ENCODE measurements at regions not wholly inside any gene's neighbourhood (a gene's known extent, or its start where the extent isn't known, plus 50 kb on each side); places are given as distances from the start of the nearest gene placed in this dataset.

DNA sequence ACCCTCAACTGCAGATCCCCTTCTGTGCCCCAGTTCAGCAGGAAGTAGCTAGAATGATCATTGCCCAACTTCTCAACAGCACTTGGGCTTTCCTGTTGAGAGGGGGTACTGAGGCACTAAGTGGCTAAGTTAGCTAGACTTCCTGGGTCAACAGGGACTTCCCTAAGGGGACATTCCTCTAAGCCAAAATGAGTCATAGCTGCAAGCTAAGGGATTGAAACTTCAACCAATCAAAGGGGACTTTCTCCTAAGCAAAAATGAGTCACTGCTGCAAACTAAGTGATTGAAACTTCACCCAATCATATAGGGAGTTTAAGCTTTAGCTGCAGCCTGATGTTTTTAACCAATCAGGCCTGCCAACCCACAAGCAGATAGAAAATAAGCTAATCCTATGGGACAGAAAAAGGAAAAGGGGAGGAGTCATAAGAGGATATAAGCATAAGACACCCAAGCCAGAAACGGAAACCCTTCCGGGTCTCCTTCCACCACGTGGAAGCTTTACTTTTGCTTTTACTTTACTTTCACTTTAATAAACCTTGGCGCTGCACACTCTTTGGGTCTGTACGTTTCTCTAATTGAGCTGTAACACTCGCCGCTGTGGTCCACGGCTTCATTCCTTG lies 659.0 kb upstream of the HS3ST5 start:
- DNase-seq (ENCODE audit: low read depth): no peak
- no peak for TF ChIP-seq CTCF (IDR thresholded peaks at IDR 0.05; ENCODE audit: insufficient read depth, low read depth, low read length)
- no peak overlapping the region for H3K4me3 ChIP-seq (ENCODE audit: low read depth, low read length)

GRCh38 chr6:115000736-115001135 lies 657.9 kb upstream of the HS3ST5 start:
- no peak for TF ChIP-seq CTCF (IDR thresholded peaks at IDR 0.05; ENCODE audit: insufficient read depth, low read depth, low read length)

GRCh38 chr6:114998492-114998891 lies 655.7 kb upstream of the HS3ST5 start:
- DNase-seq (ENCODE audit: low read depth): no peak
- no peak overlapping the region for H3K4me3 ChIP-seq (ENCODE audit: low read depth, low read length)
- TF ChIP-seq CTCF (IDR thresholded peaks at IDR 0.05; ENCODE audit: insufficient read depth, low read depth, low read length): no peak

More at GRCh38 chr6:115000736-115001135, 657.9 kb upstream of the HS3ST5 start:
- H3K4me3 ChIP-seq (ENCODE audit: low read depth, low read length): no peak overlapping the region
- DNase-seq (ENCODE audit: low read depth): no peak

DNA sequence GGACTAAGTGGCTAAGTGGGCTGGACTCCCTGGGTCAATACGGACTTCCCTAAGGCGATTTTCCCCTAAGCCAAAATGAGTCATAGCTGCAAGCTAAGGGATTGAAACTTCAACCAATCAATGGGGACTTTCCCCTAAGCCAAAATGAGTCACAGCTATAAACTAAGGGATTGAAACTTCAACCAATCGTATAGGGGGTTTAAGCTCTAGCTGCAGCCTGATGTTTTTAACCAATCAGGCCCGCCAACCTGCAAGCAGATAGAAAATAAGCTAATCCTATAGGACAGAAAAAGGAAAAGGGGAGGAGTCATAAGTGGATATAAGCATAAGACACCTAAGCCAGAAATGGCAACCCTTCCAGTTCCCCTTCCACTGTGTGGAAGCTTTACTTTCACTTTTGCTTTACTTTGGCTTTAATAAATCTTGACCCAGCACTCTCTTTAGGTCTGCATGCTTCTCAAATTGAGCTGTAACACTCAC lies 655.0 kb upstream of the HS3ST5 start:
- no peak for TF ChIP-seq CTCF (IDR thresholded peaks at IDR 0.05; ENCODE audit: insufficient read depth, low read depth, low read length)
- no peak for DNase-seq (ENCODE audit: low read depth)
- H3K4me3 ChIP-seq (ENCODE audit: low read depth, low read length): no peak overlapping the region

GRCh38 chr6:114995526-114995925 lies 652.7 kb upstream of the HS3ST5 start:
- H3K4me3 ChIP-seq (ENCODE audit: low read depth, low read length): no peak overlapping the region
- TF ChIP-seq CTCF (IDR thresholded peaks at IDR 0.05; ENCODE audit: insufficient read depth, low read depth, low read length): no peak
- DNase-seq (ENCODE audit: low read depth): no peak

- no peak for DNase-seq (ENCODE audit: low read depth)
- TF ChIP-seq CTCF (IDR thresholded peaks at IDR 0.05; ENCODE audit: insufficient read depth, low read depth, low read length): no peak
- H3K4me3 ChIP-seq (ENCODE audit: low read depth, low read length): no peak overlapping the region
These were observed 646.6 kb upstream of the HS3ST5 start for GRCh38 chr6:114989279-114989964.

Data from fibroblast of villous mesenchyme (primary cell).